ENCODE measurements at regions not wholly inside any gene's neighbourhood (a gene's known extent, or its start where the extent isn't known, plus 50 kb on each side); places are given as distances from the start of the nearest gene placed in this dataset.

- TF ChIP-seq, protein P1, sequence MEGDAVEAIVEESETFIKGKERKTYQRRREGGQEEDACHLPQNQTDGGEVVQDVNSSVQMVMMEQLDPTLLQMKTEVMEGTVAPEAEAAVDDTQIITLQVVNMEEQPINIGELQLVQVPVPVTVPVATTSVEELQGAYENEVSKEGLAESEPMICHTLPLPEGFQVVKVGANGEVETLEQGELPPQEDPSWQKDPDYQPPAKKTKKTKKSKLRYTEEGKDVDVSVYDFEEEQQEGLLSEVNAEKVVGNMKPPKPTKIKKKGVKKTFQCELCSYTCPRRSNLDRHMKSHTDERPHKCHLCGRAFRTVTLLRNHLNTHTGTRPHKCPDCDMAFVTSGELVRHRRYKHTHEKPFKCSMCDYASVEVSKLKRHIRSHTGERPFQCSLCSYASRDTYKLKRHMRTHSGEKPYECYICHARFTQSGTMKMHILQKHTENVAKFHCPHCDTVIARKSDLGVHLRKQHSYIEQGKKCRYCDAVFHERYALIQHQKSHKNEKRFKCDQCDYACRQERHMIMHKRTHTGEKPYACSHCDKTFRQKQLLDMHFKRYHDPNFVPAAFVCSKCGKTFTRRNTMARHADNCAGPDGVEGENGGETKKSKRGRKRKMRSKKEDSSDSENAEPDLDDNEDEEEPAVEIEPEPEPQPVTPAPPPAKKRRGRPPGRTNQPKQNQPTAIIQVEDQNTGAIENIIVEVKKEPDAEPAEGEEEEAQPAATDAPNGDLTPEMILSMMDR (IDR thresholded peaks at IDR 0.05; ENCODE audit: control insufficient read depth, insufficient read depth, low read depth, low read length, missing control alignments): peak; percentile 71
- no peak for DNase-seq (ENCODE audit: low read depth)
- no peak overlapping the region for H3K4me3 ChIP-seq (ENCODE audit: control insufficient read depth, low read depth, low read length)
Measured at GRCh38 chr11:112555491-112556364, 295.1 kb upstream of the PLET1 start.

DNA sequence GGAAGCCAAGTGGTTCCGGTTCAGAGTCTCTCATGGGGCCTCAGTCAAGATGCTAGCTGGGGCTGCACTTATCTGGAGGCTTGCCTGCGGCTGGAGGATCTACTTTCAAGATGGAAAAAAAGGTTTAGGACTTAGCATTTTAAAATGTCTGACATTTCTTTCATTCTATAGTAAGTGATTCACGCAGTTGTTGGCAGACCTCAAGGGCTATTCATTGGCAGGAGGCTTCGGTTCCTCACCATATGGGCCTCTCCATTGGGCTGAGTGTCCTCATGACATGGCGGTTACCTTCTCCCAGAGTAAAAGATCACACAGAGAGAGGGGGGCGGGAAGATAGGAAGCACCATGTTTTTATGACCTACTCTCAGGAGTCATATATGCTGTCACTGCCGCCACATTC, 298.0 kb upstream of the PLET1 start:
- TF ChIP-seq, protein P1 (IDR thresholded peaks at IDR 0.05; ENCODE audit: control insufficient read depth, insufficient read depth, low read depth, low read length, missing control alignments): no peak
- no peak for DNase-seq (ENCODE audit: low read depth)
- no peak overlapping the region for H3K4me3 ChIP-seq (ENCODE audit: control insufficient read depth, low read depth, low read length)

DNA sequence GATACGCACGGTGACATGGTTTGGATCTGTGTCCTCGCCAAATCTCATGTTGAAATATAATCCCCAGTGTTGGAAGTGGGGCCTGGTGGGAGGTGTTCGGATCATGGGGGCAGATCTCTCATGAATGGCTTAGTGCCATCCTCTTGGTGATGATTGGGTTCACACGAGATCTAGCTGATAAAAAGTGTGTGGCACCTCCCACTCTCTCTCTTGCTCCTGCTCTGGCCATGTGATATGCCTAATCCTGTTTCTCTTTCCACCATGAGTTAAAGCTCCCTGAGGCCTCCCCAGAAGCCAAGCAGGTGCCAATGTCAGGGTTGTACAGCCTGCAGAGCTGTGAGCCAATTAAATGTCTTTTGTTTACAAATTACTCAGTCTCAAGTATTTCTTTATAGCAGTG, 303.1 kb upstream of the PLET1 start:
- DNase-seq (ENCODE audit: low read depth): no peak
- TF ChIP-seq, protein P1 (IDR thresholded peaks at IDR 0.05; ENCODE audit: control insufficient read depth, insufficient read depth, low read depth, low read length, missing control alignments): no peak
- H3K4me3 ChIP-seq (ENCODE audit: control insufficient read depth, low read depth, low read length): no peak overlapping the region

GRCh38 chr11:112564228-112564955, 303.7 kb upstream of the PLET1 start:
- H3K4me3 ChIP-seq (ENCODE audit: control insufficient read depth, low read depth, low read length): no peak overlapping the region
- TF ChIP-seq, protein P1 (IDR thresholded peaks at IDR 0.05; ENCODE audit: control insufficient read depth, insufficient read depth, low read depth, low read length, missing control alignments): no peak
- DNase-seq (ENCODE audit: low read depth): no peak

GRCh38 chr11:112565551-112565950, 304.9 kb upstream of the PLET1 start:
- H3K4me3 ChIP-seq (ENCODE audit: control insufficient read depth, low read depth, low read length): no peak overlapping the region
- DNase-seq (ENCODE audit: low read depth): no peak
- TF ChIP-seq, protein P1 (IDR thresholded peaks at IDR 0.05; ENCODE audit: control insufficient read depth, insufficient read depth, low read depth, low read length, missing control alignments): no peak

DNA sequence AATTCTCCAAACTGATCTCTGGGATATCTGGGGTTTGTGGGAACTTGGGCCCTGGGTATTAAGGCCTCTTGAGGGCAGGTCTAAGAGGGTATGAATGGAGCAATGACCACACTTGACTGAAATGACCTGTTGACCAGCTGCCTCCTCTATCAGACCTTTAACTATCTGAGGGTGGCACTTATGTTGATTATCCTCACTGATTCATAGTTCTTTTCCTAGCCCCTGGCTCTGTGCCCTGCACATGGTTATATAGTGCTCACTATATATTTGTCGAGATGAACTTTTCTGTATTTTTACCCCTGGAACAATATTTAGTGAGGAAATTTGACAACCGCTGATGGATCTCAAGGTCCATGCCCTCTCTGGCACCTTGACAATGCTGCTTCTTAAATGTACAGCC, 305.5 kb upstream of the PLET1 start:
- H3K4me3 ChIP-seq (ENCODE audit: control insufficient read depth, low read depth, low read length): no peak overlapping the region
- TF ChIP-seq, protein P1 (IDR thresholded peaks at IDR 0.05; ENCODE audit: control insufficient read depth, insufficient read depth, low read depth, low read length, missing control alignments): no peak
- no peak for DNase-seq (ENCODE audit: low read depth)
